Keratinocyte (primary cell): ENCODE measurements at regions not wholly inside any gene's neighbourhood (a gene's known extent, or its start where the extent isn't known, plus 50 kb on each side); places are given as distances from the start of the nearest gene placed in this dataset.

Source experiments
- DNase-seq: peaks from one replicate; pipeline ENCODE4 v3.0.0-alpha.2; 2011; ENCODE audit warnings: low read depth, missing footprints, low spot score
- FAIRE-seq: peaks from 2 replicates; lab custom pipeline; 2011; peaks lifted over from hg19 to GRCh38; lab: Jason Lieb, UNC
- H2AFZ ChIP-seq: 2 replicates; pipeline ENCODE4 v1.6.0; 2012; ENCODE audit warnings: low read length, control low read depth, inconsistent platforms; ENCODE audit not compliant: control insufficient read depth
- H3K27ac ChIP-seq: 2 replicates; pipeline ENCODE4 v1.5.1; 2011; ENCODE audit warnings: low read length; ENCODE audit not compliant: control insufficient read depth, insufficient read depth
- H3K27me3 ChIP-seq: 3 replicates; pipeline ENCODE4 v1.6.0; 2011; ENCODE audit warnings: low read length; ENCODE audit not compliant: control insufficient read depth, insufficient read depth; ENCODE audit errors: extremely low read depth
- H3K36me3 ChIP-seq, 2 experiments: 2 replicates in 1 of 2; 3 replicates in 1 of 2; pipeline ENCODE4 v1.5.1; 2011; ENCODE audit warnings: low read length in 2 of 2, mild to moderate bottlenecking in 1 of 2; ENCODE audit not compliant: control insufficient read depth in 2 of 2, insufficient read depth in 2 of 2; ENCODE audit errors: extremely low read depth in 1 of 2
- H3K4me1 ChIP-seq: 3 replicates; pipeline ENCODE4 v1.5.1; 2011; ENCODE audit warnings: low read length; ENCODE audit not compliant: control insufficient read depth, insufficient read depth; ENCODE audit errors: extremely low read depth
- H3K4me2 ChIP-seq: 3 replicates; pipeline ENCODE4 v1.6.0; 2011; ENCODE audit warnings: low read depth, low read length; ENCODE audit not compliant: control insufficient read depth, insufficient read depth; ENCODE audit errors: extremely low read depth
- H3K4me3 ChIP-seq, 3 experiments: fragments of 200-600 bp in 1 of 3; sonication (generic) in 1 of 3; 2 replicates in 2 of 3; 3 replicates in 1 of 3; pipeline ENCODE4 v1.5.1; 2011 to 2016; ENCODE audit warnings: low read length in 3 of 3, mild to moderate bottlenecking in 3 of 3, control low read depth in 2 of 3, inconsistent platforms in 1 of 3, low read depth in 1 of 3, mixed read lengths in 1 of 3, mixed run types in 1 of 3, moderate library complexity in 1 of 3; ENCODE audit not compliant: control insufficient read depth in 2 of 3, insufficient read depth in 2 of 3; ENCODE audit errors: extremely low read depth in 1 of 3
- H3K79me2 ChIP-seq: 2 replicates; pipeline ENCODE4 v1.6.0; 2012; ENCODE audit warnings: low read length; ENCODE audit not compliant: control insufficient read depth, insufficient read depth
- H3K9ac ChIP-seq: 3 replicates; pipeline ENCODE4 v1.6.0; 2011; ENCODE audit warnings: low read length; ENCODE audit not compliant: control insufficient read depth, insufficient read depth; ENCODE audit errors: extremely low read depth
- H3K9me1 ChIP-seq: 3 replicates; pipeline ENCODE4 v1.6.0; 2011; ENCODE audit warnings: low read length; ENCODE audit not compliant: control insufficient read depth, insufficient read depth; ENCODE audit errors: extremely low read depth
- H3K9me3 ChIP-seq: 2 replicates; pipeline ENCODE4 v1.5.1; 2012; ENCODE audit warnings: low read depth, low read length; ENCODE audit not compliant: control insufficient read depth
- H4K20me1 ChIP-seq: 3 replicates; pipeline ENCODE4 v1.6.0; 2011; ENCODE audit warnings: low read length; ENCODE audit not compliant: control insufficient read depth, insufficient read depth; ENCODE audit errors: extremely low read depth
- EZH2 ChIP-seq: IDR thresholded peaks from one replicate; pipeline ENCODE4 v1.6.1; 2012; ENCODE audit warnings: inconsistent platforms, mild to moderate bottlenecking, low read length, moderate library complexity
- dilution Hi-C: fragments of 300-500 bp; cut with MboI; formaldehyde crosslinking; loops from one replicate; pipeline ENCODE4 v1.7.0; 2020; ENCODE audit warnings: low sequenced_read_pairs; ENCODE audit not compliant: extremely low pct_ligation_motif_present
- TF ChIP-seq, protein P1 (sequence below), 3 experiments: IDR thresholded peaks in 1 of 3; conservative IDR thresholded peaks in 1 of 3; optimal IDR thresholded peaks in 1 of 3; 2 replicates in 2 of 3; 3 replicates in 1 of 3; pipeline versions ENCODE3 to v1.5.1; 2011; ENCODE audit warnings: low read length in 3 of 3, mild to moderate bottlenecking in 3 of 3, moderate library complexity in 2 of 3, control low read depth in 1 of 3, inconsistent platforms in 1 of 3; ENCODE audit not compliant: insufficient read depth in 2 of 3; ENCODE audit errors: extremely low read depth in 1 of 3

GRCh38 chr2:189927823-189928222 lies 134.7 kb downstream of the MSTN start:
- Histone ChIP-seq H3K79me2 (no peaks in the 10 kb centered on the region), H3K27ac (no peak overlapping the region), H3K4me3 (no peak overlapping the region), H3K9me1 (no peaks in the 10 kb centered on the region), H3K4me1 (peaks cover under 1% of the 10 kb centered on the region), H4K20me1 (no peaks in the 10 kb centered on the region), H3K27me3 (no peaks in the 10 kb centered on the region), H2AFZ (no peak overlapping the region), H3K36me3 (no peaks in the 10 kb centered on the region), H3K4me2 (no peak overlapping the region), H3K9me3 (no peaks in the 10 kb centered on the region), H3K9ac (no peak overlapping the region)
- TF ChIP-seq EZH2: no peak
- TF ChIP-seq, protein P1, sequence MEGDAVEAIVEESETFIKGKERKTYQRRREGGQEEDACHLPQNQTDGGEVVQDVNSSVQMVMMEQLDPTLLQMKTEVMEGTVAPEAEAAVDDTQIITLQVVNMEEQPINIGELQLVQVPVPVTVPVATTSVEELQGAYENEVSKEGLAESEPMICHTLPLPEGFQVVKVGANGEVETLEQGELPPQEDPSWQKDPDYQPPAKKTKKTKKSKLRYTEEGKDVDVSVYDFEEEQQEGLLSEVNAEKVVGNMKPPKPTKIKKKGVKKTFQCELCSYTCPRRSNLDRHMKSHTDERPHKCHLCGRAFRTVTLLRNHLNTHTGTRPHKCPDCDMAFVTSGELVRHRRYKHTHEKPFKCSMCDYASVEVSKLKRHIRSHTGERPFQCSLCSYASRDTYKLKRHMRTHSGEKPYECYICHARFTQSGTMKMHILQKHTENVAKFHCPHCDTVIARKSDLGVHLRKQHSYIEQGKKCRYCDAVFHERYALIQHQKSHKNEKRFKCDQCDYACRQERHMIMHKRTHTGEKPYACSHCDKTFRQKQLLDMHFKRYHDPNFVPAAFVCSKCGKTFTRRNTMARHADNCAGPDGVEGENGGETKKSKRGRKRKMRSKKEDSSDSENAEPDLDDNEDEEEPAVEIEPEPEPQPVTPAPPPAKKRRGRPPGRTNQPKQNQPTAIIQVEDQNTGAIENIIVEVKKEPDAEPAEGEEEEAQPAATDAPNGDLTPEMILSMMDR (optimal IDR thresholded peaks at IDR 0.05 in 1 of 3, IDR thresholded peaks at IDR 0.05 in 1 of 3, conservative IDR thresholded peaks at IDR 0.05 in 1 of 3; ENCODE audit: extremely low read depth in 1 of 3, insufficient read depth in 2 of 3, low read length in 3 of 3): no peak
- no peak for FAIRE-seq
- dilution Hi-C loops: no loop called here
- DNase-seq: no peak
